ENCODE measurements at regions not wholly inside any gene's neighbourhood (a gene's known extent, or its start where the extent isn't known, plus 50 kb on each side); places are given as distances from the start of the nearest gene placed in this dataset.

- no peak for TF ChIP-seq POLR2A (IDR thresholded peaks at IDR 0.05; ENCODE audit: low read depth, low read length)
- TF ChIP-seq CTCF (IDR thresholded peaks at IDR 0.05; ENCODE audit: extremely low read depth in 1 of 2, insufficient read depth in 1 of 2, low read depth in 1 of 2, low read length in 2 of 2) = no peak
- no peak for TF ChIP-seq MAX (IDR thresholded peaks at IDR 0.05; ENCODE audit: insufficient read depth, insufficient read length)
- TF ChIP-seq POLR2AphosphoS5 (IDR thresholded peaks at IDR 0.05; ENCODE audit: insufficient read depth, low read depth, low read length) = no peak
- no peak for TF ChIP-seq JUN (IDR thresholded peaks at IDR 0.05; ENCODE audit: borderline replicate concordance, insufficient read depth, insufficient read length, low read depth)
- TF ChIP-seq MYC (IDR thresholded peaks at IDR 0.05; ENCODE audit: low read depth, low read length) = no peak
- TF ChIP-seq EZH2 (IDR thresholded peaks at IDR 0.05; ENCODE audit: borderline replicate concordance, low read depth, low read length, severe bottlenecking) = no peak
- no peak for TF ChIP-seq FOS (IDR thresholded peaks at IDR 0.05; ENCODE audit: borderline replicate concordance, insufficient read depth, low read length)
- TF ChIP-seq GATA2 (IDR thresholded peaks at IDR 0.05; ENCODE audit: insufficient read depth, insufficient read length, low read depth, low read length) = no peak
Observed at GRCh38 chr16:51049678-51050376, 101.2 kb downstream of the SALL1 start.

Measured in endothelial cell of umbilical vein (primary cell).